HepG2 (cell line): ENCODE measurements at regions not wholly inside any gene's neighbourhood (a gene's known extent, or its start where the extent isn't known, plus 50 kb on each side); places are given as distances from the start of the nearest gene placed in this dataset.

Experiments
- ATAC-seq: fragments of 200-7000 bp; cut with Tn5 transposase; 3 replicates; pipeline ENCODE4 v1.9.1; 2020; ENCODE audit warnings: mild to moderate bottlenecking, moderate library complexity
- BruUV-seq: library from RNA; stranded (reverse); fragments of 400-500 nt; replicated peaks from 2 replicates; lab custom pipeline; 2021; lab: Mats Ljungman, UMichigan
- CTCF ChIA-PET: fragments of 300-600 bp; formaldehyde crosslinking; extraction: SDS; loops from one replicate; lab custom pipeline; 2021; ENCODE audit warnings: low total read pairs, inconsistent platforms, low intra/inter-chr PET ratio; lab: Yijun Ruan, JAX
- POLR2A ChIA-PET: fragments of 350-600 bp; sonication (Branson Sonifier 250); formaldehyde crosslinking; loops from one replicate; lab custom pipeline; 2020; ENCODE audit warnings: antibody characterized with exemption, inconsistent platforms; lab: Yijun Ruan, JAX
- DNase-seq: peaks from one replicate; pipeline ENCODE4 v3.0.0-alpha.2; 2015; ENCODE audit warnings: low spot score
- FAIRE-seq: peaks from 3 replicates; lab custom pipeline; 2011; peaks lifted over from hg19 to GRCh38; lab: Jason Lieb, UNC
- H2AFZ ChIP-seq: one replicate; pipeline ENCODE4 v1.6.1; 2011; ENCODE audit warnings: low read length, inconsistent platforms
- H3K27ac ChIP-seq: fragments of 300-600 bp; 3 replicates; pipeline ENCODE4 v1.8.0; 2011; ENCODE audit warnings: mixed run types, mild to moderate bottlenecking, mixed read lengths, low read length, inconsistent platforms; ENCODE audit not compliant: insufficient read depth; ENCODE audit errors: extremely low read length
- H3K27me3 ChIP-seq, 2 experiments: fragments of 200-600 bp in 1 of 2; 2 replicates in 1 of 2; 3 replicates in 1 of 2; pipeline versions ENCODE4 v1.6.0 to v1.8.0; 2011; ENCODE audit warnings: low read length in 2 of 2, mild to moderate bottlenecking in 2 of 2, moderate library complexity in 2 of 2, inconsistent platforms in 1 of 2; ENCODE audit not compliant: insufficient read depth in 2 of 2, control insufficient read depth in 1 of 2
- H3K36me3 ChIP-seq, 2 experiments: fragments of 200-600 bp in 1 of 2; replicated peaks in 1 of 2; 2 replicates in 1 of 2; 3 replicates in 1 of 2; pipeline versions ENCODE4 v1.5.1 to v1.8.0; 2011; ENCODE audit warnings: low read length in 2 of 2, inconsistent platforms in 1 of 2; ENCODE audit not compliant: insufficient read depth in 2 of 2, control insufficient read depth in 1 of 2
- H3K4me1 ChIP-seq: 2 replicates; pipeline ENCODE4 v1.5.1; 2012; ENCODE audit warnings: low read length, inconsistent platforms; ENCODE audit not compliant: insufficient read depth
- H3K4me2 ChIP-seq: 2 replicates; pipeline ENCODE4 v1.6.0; 2011; ENCODE audit warnings: low read depth, low read length, inconsistent platforms
- H3K4me3 ChIP-seq, 3 experiments: fragments of 200-600 bp in 1 of 3; sonication (generic), shearing (Covaris generic) in 1 of 3; replicated peaks in 1 of 3; 2 replicates each; pipeline ENCODE4 v1.5.1; 2011 to 2016; ENCODE audit warnings: low read length in 3 of 3, inconsistent platforms in 2 of 3, low read depth in 2 of 3, mild to moderate bottlenecking in 2 of 3, control low read depth in 1 of 3, mixed read lengths in 1 of 3; ENCODE audit not compliant: insufficient read depth in 1 of 3
- H3K79me2 ChIP-seq: one replicate; pipeline ENCODE4 v1.6.1; 2011; ENCODE audit warnings: low read length, inconsistent platforms; ENCODE audit not compliant: insufficient read depth
- H3K9ac ChIP-seq: 2 replicates; pipeline ENCODE4 v1.6.0; 2011; ENCODE audit warnings: mild to moderate bottlenecking, low read depth, low read length, inconsistent platforms; ENCODE audit not compliant: insufficient read depth
- H3K9me3 ChIP-seq: 2 replicates; pipeline ENCODE4 v1.5.1; 2012; ENCODE audit warnings: mild to moderate bottlenecking, low read length
- H4K20me1 ChIP-seq: 2 replicates; pipeline ENCODE4 v1.6.0; 2011; ENCODE audit warnings: inconsistent platforms, mild to moderate bottlenecking, low read length, moderate library complexity; ENCODE audit not compliant: insufficient read depth
- ERF ChIP-seq: IDR thresholded peaks from 2 replicates; pipeline ENCODE4 v1.6.1; 2018; ENCODE audit warnings: missing biosample characterization, missing genetic modification reagents
- FOXP1 ChIP-seq, 2 experiments: fragments of 450-650 bp in 1 of 2; IDR thresholded peaks; 2 replicates each; pipeline ENCODE4 v1.6.1; 2017 to 2018; ENCODE audit warnings: antibody characterized with exemption in 1 of 2
- GATAD1 ChIP-seq: IDR thresholded peaks from 2 replicates; pipeline ENCODE4 v1.6.1; 2016; ENCODE audit warnings: missing genetic modification reagents, missing compliant biosample characterization
- GFI1 ChIP-seq: sonication (generic); formaldehyde crosslinking; IDR thresholded peaks from 2 replicates; pipeline ENCODE4 v1.5.0; 2020; ENCODE audit warnings: missing genetic modification reagents, mild to moderate bottlenecking, borderline replicate concordance
- KLF12 ChIP-seq: sonication (generic); formaldehyde crosslinking; IDR thresholded peaks from 2 replicates; pipeline ENCODE4 v1.4.0; 2020; ENCODE audit warnings: missing genetic modification reagents, borderline replicate concordance
- KLF13 ChIP-seq: sonication (generic); formaldehyde crosslinking; IDR thresholded peaks from 2 replicates; pipeline ENCODE4 v1.4.0; 2020; ENCODE audit warnings: mild to moderate bottlenecking, missing genetic modification reagents
- MED8 ChIP-seq: sonication (generic); formaldehyde crosslinking; IDR thresholded peaks from 2 replicates; pipeline ENCODE4 v1.8.1; 2023; ENCODE audit warnings: mild to moderate bottlenecking, missing genetic modification reagents; ENCODE audit not compliant: insufficient replicate concordance
- MIXL1 ChIP-seq: IDR thresholded peaks from 2 replicates; pipeline ENCODE4 v1.6.1; 2016
- MLXIP ChIP-seq: sonication (generic); formaldehyde crosslinking; IDR thresholded peaks from 2 replicates; pipeline ENCODE4 v1.9.0; 2021; ENCODE audit warnings: missing genetic modification reagents, borderline replicate concordance
- NR2F1 ChIP-seq, 2 experiments: fragments of 450-650 bp in 1 of 2; formaldehyde crosslinking in 1 of 2; IDR thresholded peaks; 2 replicates each; pipeline versions ENCODE4 v1.5.0 to v1.6.1; 2016 to 2020; ENCODE audit warnings: mild to moderate bottlenecking in 1 of 2, missing compliant biosample characterization in 1 of 2, missing genetic modification reagents in 1 of 2, moderate library complexity in 1 of 2
- POGZ ChIP-seq: sonication (generic); formaldehyde crosslinking; IDR thresholded peaks from 2 replicates; pipeline ENCODE4 v1.4.0; 2020; ENCODE audit warnings: mild to moderate bottlenecking, missing genetic modification reagents
- RFX3 ChIP-seq: IDR thresholded peaks from 2 replicates; pipeline ENCODE4 v1.6.1; 2016; ENCODE audit warnings: missing biosample characterization, missing genetic modification reagents
- SMARCE1 ChIP-seq: fragments of 450-650 bp; IDR thresholded peaks from 2 replicates; pipeline ENCODE4 v1.6.1; 2017; ENCODE audit warnings: borderline replicate concordance
- THAP8 ChIP-seq: sonication (generic); formaldehyde crosslinking; IDR thresholded peaks from 2 replicates; pipeline ENCODE4 v1.5.1; 2020; ENCODE audit warnings: missing genetic modification reagents, mild to moderate bottlenecking, borderline replicate concordance
- U2AF1 ChIP-seq: fragments of 200-400 bp; formaldehyde crosslinking; optimal IDR thresholded peaks from 2 replicates; pipeline ENCODE3; 2017; ENCODE audit warnings: mild to moderate bottlenecking, low read depth, low read length
- ZFP36 ChIP-seq: fragments of 150-350 bp; IDR thresholded peaks from 2 replicates; pipeline ENCODE4 v1.6.1; 2018; ENCODE audit warnings: borderline replicate concordance, low read length, low read depth; ENCODE audit not compliant: partially characterized antibody
- ZNF205 ChIP-seq: IDR thresholded peaks from 2 replicates; pipeline ENCODE4 v1.6.1; 2018; ENCODE audit warnings: missing biosample characterization, missing genetic modification reagents
- ZNF737 ChIP-seq: sonication (generic); formaldehyde crosslinking; IDR thresholded peaks from 2 replicates; pipeline ENCODE4 v1.5.0; 2020; ENCODE audit warnings: missing genetic modification reagents, mild to moderate bottlenecking, borderline replicate concordance
- ZNF770 ChIP-seq: sonication (generic); formaldehyde crosslinking; IDR thresholded peaks from 2 replicates; pipeline ENCODE4 v1.5.0; 2020; ENCODE audit warnings: mild to moderate bottlenecking, missing genetic modification reagents
- ZNF777 ChIP-seq: sonication (generic); formaldehyde crosslinking; IDR thresholded peaks from 2 replicates; pipeline ENCODE4 v1.4.0; 2020; ENCODE audit warnings: missing genetic modification reagents
- WGBS: methylation state at CpG from one replicate; pipeline ENCODE4 v1.1.6; 2017; ENCODE audit warnings: low lambda C conversion rate; 5-methylcytosine and 5-hydroxymethylcytosine counted together
- in situ Hi-C: cut with HindIII; loops from 2 replicates; pipeline ENCODE4 v1.10.0; 2017; ENCODE audit warnings: low pct_unique_long_range_greater_than_20kb; ENCODE audit not compliant: extremely low pct_ligation_motif_present
- intact Hi-C: fragments of 100-400 bp; cut with micrococcal nuclease; formaldehyde crosslinking; loops from one replicate; pipeline ENCODE4 v1.10.0; 2022; ENCODE audit not compliant: unreplicated experiment

GRCh38 chr5:147175516-147176097, 59.2 kb upstream of the STK32A start:
- in situ Hi-C loops: loop anchor here (25.0 kb wide), 1 partner anchor 513 kb away; no protein-coding TSS in a partner anchor
- Histone ChIP-seq H2AFZ (no peak overlapping the region), H3K4me2 (peak overlapping the region; percentile 35), H3K79me2 (no peaks in the 10 kb centered on the region), H3K4me1 (peaks cover 67% of the 10 kb centered on the region), H3K27me3 (no peaks in the 10 kb centered on the region), H3K9ac (peak overlapping the region; percentile 12; the same call in 1 of the 2 replicates), H3K9me3 (no peaks in the 10 kb centered on the region), H3K4me3 (no peak overlapping the region; a peak in 1 of 6 replicates), H3K27ac (peak overlapping the region; percentile 82), H4K20me1 (no peaks in the 10 kb centered on the region), H3K36me3 (no peaks in the 10 kb centered on the region)
- DNase-seq: peak; percentile 86
- intact Hi-C loops: loop anchor here (2.0 to 10.0 kb wide), 2 partner anchors 35 to 971 kb away; partner anchors contain the start of gene RBM27
- peak; percentile 75 for ATAC-seq
- peak; percentile 80 for FAIRE-seq
- BruUV-seq: no TSS peak
- 29% methylated on average over 2 of the region's 2 CpGs for WGBS
- ChIA-PET POLR2A (interaction anchor here (0.7 to 1.8 kb wide), 4 partner anchors 8 to 34 kb away, joined by 3 to 6 read pairs (median 3); no protein-coding TSS in a partner anchor), CTCF (no interaction called here)
- TF ChIP-seq NR2F1 (CRISPR knock-in tag; IDR thresholded peaks at IDR 0.05) (no peak), ZFP36 (no peak), GFI1 (CRISPR knock-in tag) (peak; percentile 64; the same call in 1 of the 2 replicates), MIXL1 (CRISPR knock-in tag) (peak; percentile 65), FOXP1 (IDR thresholded peaks at IDR 0.05) (no peak), FOXP1 (CRISPR knock-in tag; IDR thresholded peaks at IDR 0.05) (peak; percentile 53; the same call in 1 of the 2 replicates), GATAD1 (no peak), ZNF770 (CRISPR knock-in tag) (no peak), KLF12 (CRISPR knock-in tag) (no peak), KLF13 (no peak), THAP8 (CRISPR knock-in tag) (no peak), MLXIP (no peak), RFX3 (CRISPR knock-in tag) (no peak), U2AF1 (no peak), POGZ (CRISPR knock-in tag) (peak; percentile 74), ERF (0 out of 2 replicates have a peak, but pooled peaks have one; percentile 66), ZNF205 (CRISPR knock-in tag) (0 out of 2 replicates have a peak, but pooled peaks have one; percentile 33), SMARCE1 (no peak), MED8 (CRISPR knock-in tag) (no peak), ZNF737 (CRISPR knock-in tag) (no peak), ZNF777 (CRISPR knock-in tag) (no peak)
